NT2/D1 (cell line): ENCODE measurements at regions not wholly inside any gene's neighbourhood (a gene's known extent, or its start where the extent isn't known, plus 50 kb on each side); places are given as distances from the start of the nearest gene placed in this dataset.

Experiments used
- SUZ12 ChIP-seq: IDR thresholded peaks from 2 replicates; pipeline ENCODE4 v1.6.1; 2011; ENCODE audit not compliant: insufficient read length, insufficient read depth; ENCODE audit errors: extremely low read depth
- ZNF274 ChIP-seq: IDR thresholded peaks from 2 replicates; pipeline ENCODE4 v1.6.1; 2011; ENCODE audit warnings: mild to moderate bottlenecking, low read depth, low read length

DNA sequence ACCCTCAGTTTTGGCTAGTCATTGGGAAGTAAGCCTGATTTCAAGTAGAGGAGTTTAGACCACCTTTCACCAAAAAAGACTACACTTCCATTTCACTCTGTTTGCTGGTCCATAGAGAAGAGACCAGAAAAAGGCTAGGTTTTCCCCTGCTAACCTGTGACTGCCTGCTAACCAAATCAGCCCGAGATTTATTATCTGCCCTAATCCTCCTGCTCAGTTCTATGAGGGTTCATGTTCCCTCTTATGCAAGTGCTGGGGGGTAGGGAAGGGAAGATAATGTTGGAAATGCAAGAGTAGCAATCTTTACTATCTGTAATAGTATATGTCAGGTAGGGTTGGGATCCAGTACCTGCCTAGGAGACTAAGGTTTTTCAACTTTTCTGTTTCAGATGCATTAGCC lies 51.6 kb upstream of the CCNG1 start:
- no peak for TF ChIP-seq SUZ12
- no peak for TF ChIP-seq ZNF274
